ENCODE measurements at regions not wholly inside any gene's neighbourhood (a gene's known extent, or its start where the extent isn't known, plus 50 kb on each side); places are given as distances from the start of the nearest gene placed in this dataset.

- TF ChIP-seq CTCF (IDR thresholded peaks at IDR 0.05; ENCODE audit: insufficient read depth, low read depth, low read length) (no peak), EZH2 (IDR thresholded peaks at IDR 0.05; ENCODE audit: insufficient read depth, low read length) (no peak)
Observed at GRCh38 chr5:120372899-120373298, 91.2 kb upstream of the PRR16 start.
